ENCODE measurements at regions not wholly inside any gene's neighbourhood (a gene's known extent, or its start where the extent isn't known, plus 50 kb on each side); places are given as distances from the start of the nearest gene placed in this dataset.

- TF ChIP-seq CTCF (IDR thresholded peaks at IDR 0.05) (no peak), EZH2phosphoT487 (IDR thresholded peaks at IDR 0.05) (no peak), EZH2 (IDR thresholded peaks at IDR 0.05) (no peak)
Measured at GRCh38 chr5:118435131-118435530, 553.2 kb downstream of the DTWD2 start.

Measured in neural progenitor cell (in vitro differentiated cells).